GM12875 (cell line): ENCODE measurements at regions not wholly inside any gene's neighbourhood (a gene's known extent, or its start where the extent isn't known, plus 50 kb on each side); places are given as distances from the start of the nearest gene placed in this dataset.

Experiments
- H3K4me3 ChIP-seq: one replicate; pipeline ENCODE4 v1.5.1; 2011; ENCODE audit warnings: low read depth, low read length, control low read depth
- CTCF ChIP-seq: IDR thresholded peaks from 2 replicates; pipeline ENCODE4 v1.5.1; 2011; ENCODE audit warnings: low read depth, mild to moderate bottlenecking, control low read depth, inconsistent platforms, low read length, moderate library complexity, borderline replicate concordance; ENCODE audit not compliant: insufficient read depth

GRCh38 chr4:163077680-163078079 lies 89.0 kb downstream of the NAF1 start:
- TF ChIP-seq CTCF: no peak
- no peak overlapping the region for H3K4me3 ChIP-seq

GRCh38 chr4:163072222-163072621 lies 94.5 kb downstream of the NAF1 start:
- no peak for TF ChIP-seq CTCF
- H3K4me3 ChIP-seq: no peak overlapping the region

- TF ChIP-seq CTCF: no peak
Measured at GRCh38 chr4:163071308-163071707, 95.4 kb downstream of the NAF1 start.

GRCh38 chr4:163070023-163070422 lies 96.7 kb downstream of the NAF1 start:
- no peak for TF ChIP-seq CTCF

More at GRCh38 chr4:163071308-163071707, 95.4 kb downstream of the NAF1 start:
- no peak overlapping the region for H3K4me3 ChIP-seq

GRCh38 chr4:163063891-163064290 lies 102.8 kb downstream of the NAF1 start:
- H3K4me3 ChIP-seq: no peak overlapping the region
- no peak for TF ChIP-seq CTCF

More at GRCh38 chr4:163070023-163070422, 96.7 kb downstream of the NAF1 start:
- no peak overlapping the region for H3K4me3 ChIP-seq

- peak; percentile 58 for TF ChIP-seq CTCF
- H3K4me3 ChIP-seq: no peak overlapping the region
Measured at GRCh38 chr4:163048447-163048846, 118.2 kb downstream of the NAF1 start.

- TF ChIP-seq CTCF: no peak
- no peak overlapping the region for H3K4me3 ChIP-seq
Measured at GRCh38 chr4:163042306-163042705, 124.4 kb downstream of the NAF1 start.
